ENCODE measurements at regions not wholly inside any gene's neighbourhood (a gene's known extent, or its start where the extent isn't known, plus 50 kb on each side); places are given as distances from the start of the nearest gene placed in this dataset.

- intact Hi-C loops (cut with DNase I; ENCODE audit: low total_unique reads), result no loop called here
- Histone ChIP-seq H3K4me3 (no peak overlapping the region), H3K27me3 (no peaks in the 10 kb centered on the region), H3K36me3 (no peaks in the 10 kb centered on the region), H3K4me1 (no peaks in the 10 kb centered on the region), H3K27ac (no peak overlapping the region), H3K9me3 (no peaks in the 10 kb centered on the region)
- no peak for TF ChIP-seq CTCF (IDR thresholded peaks at IDR 0.05)
- TF ChIP-seq POLR2A (IDR thresholded peaks at IDR 0.05), result no peak
- no peak for DNase-seq
These were observed 333.0 kb downstream of the SFMBT2 start for GRCh38 chr10:7077880-7078279.

GRCh38 chr10:7075851-7076250, 335.0 kb downstream of the SFMBT2 start:
- H3K9me3 ChIP-seq, result no peaks in the 10 kb centered on the region
- H3K4me1 ChIP-seq, result no peaks in the 10 kb centered on the region
- H3K4me3 ChIP-seq, result no peak overlapping the region
- no peak for DNase-seq
- no peaks in the 10 kb centered on the region for H3K27me3 ChIP-seq
- TF ChIP-seq CTCF (IDR thresholded peaks at IDR 0.05), result no peak
- no peak for TF ChIP-seq POLR2A (IDR thresholded peaks at IDR 0.05)
- intact Hi-C loops (cut with DNase I; ENCODE audit: low total_unique reads), result no loop called here
- H3K27ac ChIP-seq, result no peak overlapping the region
- H3K36me3 ChIP-seq, result no peaks in the 10 kb centered on the region

GRCh38 chr10:7075110-7075509, 335.7 kb downstream of the SFMBT2 start:
- no peaks in the 10 kb centered on the region for H3K4me1 ChIP-seq
- intact Hi-C loops (cut with DNase I; ENCODE audit: low total_unique reads), result no loop called here
- no peak for DNase-seq
- no peaks in the 10 kb centered on the region for H3K27me3 ChIP-seq
- no peaks in the 10 kb centered on the region for H3K9me3 ChIP-seq
- H3K4me3 ChIP-seq, result no peak overlapping the region
- H3K36me3 ChIP-seq, result no peaks in the 10 kb centered on the region
- no peak overlapping the region for H3K27ac ChIP-seq
- TF ChIP-seq CTCF (IDR thresholded peaks at IDR 0.05), result no peak

- H3K4me1 ChIP-seq, result no peaks in the 10 kb centered on the region
- TF ChIP-seq POLR2A (IDR thresholded peaks at IDR 0.05) (no peak), CTCF (IDR thresholded peaks at IDR 0.05) (no peak)
- no peaks in the 10 kb centered on the region for H3K27me3 ChIP-seq
- no peak overlapping the region for H3K4me3 ChIP-seq
- no peak overlapping the region for H3K27ac ChIP-seq
- H3K9me3 ChIP-seq, result no peaks in the 10 kb centered on the region
- H3K36me3 ChIP-seq, result no peaks in the 10 kb centered on the region
- no peak for DNase-seq
- intact Hi-C loops (cut with DNase I; ENCODE audit: low total_unique reads), result no loop called here
These were observed 339.4 kb downstream of the SFMBT2 start for GRCh38 chr10:7071421-7071820.

GRCh38 chr10:7070950-7071349, 339.9 kb downstream of the SFMBT2 start:
- no peak for TF ChIP-seq CTCF (IDR thresholded peaks at IDR 0.05)
- TF ChIP-seq POLR2A (IDR thresholded peaks at IDR 0.05), result no peak
- H3K36me3 ChIP-seq, result no peaks in the 10 kb centered on the region
- no peaks in the 10 kb centered on the region for H3K4me1 ChIP-seq
- intact Hi-C loops (cut with DNase I; ENCODE audit: low total_unique reads), result no loop called here
- no peak overlapping the region for H3K27ac ChIP-seq
- H3K4me3 ChIP-seq, result no peak overlapping the region
- H3K9me3 ChIP-seq, result no peaks in the 10 kb centered on the region
- no peaks in the 10 kb centered on the region for H3K27me3 ChIP-seq
- no peak for DNase-seq
